ENCODE measurements at regions not wholly inside any gene's neighbourhood (a gene's known extent, or its start where the extent isn't known, plus 50 kb on each side); places are given as distances from the start of the nearest gene placed in this dataset.

- TF ChIP-seq TEAD4 (IDR thresholded peaks at IDR 0.05; ENCODE audit: low read length), result no peak
- no peak for TF ChIP-seq TEAD4 (CRISPR knock-in tag; IDR thresholded peaks at IDR 0.05; ENCODE audit: borderline replicate concordance)
- TF ChIP-seq TBL1XR1 (IDR thresholded peaks at IDR 0.05; ENCODE audit: low read length in 2 of 2), result no peak
Measured at GRCh38 chr3:83622526-83622925, 1336.3 kb upstream of the CADM2 start.

Data from K562 (cell line).